SW 1271 (cell line): ENCODE measurements at regions not wholly inside any gene's neighbourhood (a gene's known extent, or its start where the extent isn't known, plus 50 kb on each side); places are given as distances from the start of the nearest gene placed in this dataset.

Source experiments
- DNase-seq, 2 experiments: peaks; one replicate each; lab custom pipeline; 2025; lab: John Stamatoyannopoulos, UW

DNA sequence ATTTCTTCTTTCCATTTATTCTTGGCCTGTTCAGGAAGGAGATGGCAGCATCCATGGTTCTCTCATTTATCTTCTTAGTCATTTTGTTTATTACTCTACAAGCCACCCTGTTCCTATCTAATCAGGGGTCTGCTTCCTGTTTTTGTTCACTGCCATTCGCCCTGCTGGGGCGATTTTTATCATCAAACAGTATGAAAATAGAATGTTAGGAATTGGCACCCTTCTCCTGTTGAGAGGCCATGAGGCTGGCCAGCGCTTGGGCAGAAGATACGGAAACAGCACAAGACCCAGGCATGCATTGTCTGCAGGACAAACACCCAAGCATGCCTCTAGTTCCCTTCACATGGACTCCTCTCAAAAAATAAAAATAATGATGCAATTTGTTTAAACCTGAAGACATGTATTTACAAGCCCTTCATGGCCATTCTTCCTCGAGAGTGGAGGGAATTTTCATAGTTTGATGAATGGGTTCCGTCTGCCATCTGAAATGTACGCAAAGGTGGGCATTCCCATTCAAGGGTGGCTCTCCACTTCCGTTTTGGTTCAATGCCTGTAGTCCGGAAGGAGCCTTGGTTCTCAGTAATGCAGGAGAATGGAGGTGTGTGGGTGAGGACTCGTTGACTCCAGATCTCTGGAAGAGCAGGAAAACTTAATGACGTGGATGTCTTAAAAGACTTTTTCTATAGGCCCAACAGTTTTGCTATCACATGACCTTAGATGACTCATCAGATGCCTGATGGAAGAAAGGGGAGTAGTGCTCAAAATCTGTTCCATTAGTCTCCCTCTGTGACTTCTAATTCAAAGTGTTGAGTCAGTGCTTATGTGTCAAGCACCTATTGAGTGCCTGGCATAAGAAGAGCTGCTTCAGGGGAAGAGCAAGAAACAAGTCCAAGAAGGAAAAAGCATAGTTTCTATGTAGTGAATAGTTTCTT, 252.4 kb upstream of the TBX3 start:
- no peak for DNase-seq

DNA sequence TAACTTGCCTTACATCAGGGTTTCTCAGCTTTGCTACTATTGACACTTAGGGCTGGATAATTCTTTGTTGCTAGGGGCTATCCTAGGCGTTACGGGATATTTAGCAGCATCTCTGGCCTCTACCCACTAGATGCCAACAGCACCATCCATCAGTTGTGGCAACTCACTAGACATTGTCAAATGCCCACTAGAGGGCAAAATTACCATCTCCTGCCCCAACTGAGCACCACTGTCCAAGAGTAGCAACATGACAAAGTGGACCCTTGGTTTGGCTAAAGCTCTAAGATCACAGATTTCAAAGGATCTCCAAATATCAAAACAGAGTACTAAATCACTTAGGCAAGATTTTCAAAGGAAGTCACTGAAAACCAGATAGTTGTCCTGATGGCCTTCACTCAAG, 251.7 kb upstream of the TBX3 start:
- DNase-seq = no peak

DNA sequence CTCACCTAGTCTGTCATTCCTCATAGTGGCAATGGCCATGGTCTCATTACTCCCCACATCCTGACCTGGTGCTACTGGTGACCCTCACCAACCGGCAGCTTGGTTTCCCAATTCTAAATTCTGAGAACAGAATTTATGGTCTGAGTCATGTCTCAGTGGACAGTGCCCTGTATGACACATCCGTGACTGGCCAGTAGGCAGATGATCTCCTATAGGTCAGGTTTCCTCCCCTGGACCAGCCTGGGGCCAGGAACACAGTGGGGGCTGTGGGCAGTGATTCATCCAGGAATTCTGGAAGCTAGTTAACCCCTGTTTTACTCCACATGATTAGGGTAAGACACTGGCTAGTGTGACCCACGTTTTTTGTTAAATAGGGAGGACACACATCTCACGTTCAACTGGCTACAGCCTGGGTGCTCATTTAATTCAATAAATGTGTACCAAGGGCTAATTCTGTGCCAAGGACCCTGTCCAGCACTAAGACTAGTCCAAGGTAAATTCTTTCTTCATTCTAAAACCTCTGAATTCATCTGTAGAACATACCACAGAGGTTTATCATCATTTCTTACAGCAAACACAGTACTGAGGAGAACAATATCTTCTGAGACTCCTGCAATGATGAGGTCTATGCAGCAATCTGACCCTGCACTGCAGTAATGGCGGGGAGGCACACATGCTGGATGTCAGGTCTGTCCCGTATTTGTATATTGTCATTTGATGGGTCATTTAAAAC, 249.6 kb upstream of the TBX3 start:
- peak; percentile 86 to 96 for DNase-seq

DNA sequence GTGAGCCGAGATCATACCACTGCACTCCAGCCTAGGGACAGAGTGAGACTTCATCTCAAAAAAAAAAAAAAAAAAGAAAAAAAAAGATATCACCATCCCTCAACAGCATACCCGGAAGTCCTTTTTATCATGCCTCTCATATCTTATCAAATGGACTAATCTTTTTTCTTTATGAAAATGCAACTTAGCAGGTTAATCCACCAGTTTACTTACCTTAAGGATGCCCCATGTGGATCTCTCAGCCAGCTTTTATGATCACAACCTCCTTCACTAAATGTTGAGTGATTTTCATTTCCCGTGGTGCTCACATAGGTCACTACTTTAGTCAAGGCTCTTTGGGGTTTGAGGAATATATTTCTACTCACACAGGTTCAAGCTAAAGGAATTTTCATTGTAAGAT, 248.8 kb upstream of the TBX3 start:
- peak in 1 of 2 experiments; percentile 42 for DNase-seq

DNA sequence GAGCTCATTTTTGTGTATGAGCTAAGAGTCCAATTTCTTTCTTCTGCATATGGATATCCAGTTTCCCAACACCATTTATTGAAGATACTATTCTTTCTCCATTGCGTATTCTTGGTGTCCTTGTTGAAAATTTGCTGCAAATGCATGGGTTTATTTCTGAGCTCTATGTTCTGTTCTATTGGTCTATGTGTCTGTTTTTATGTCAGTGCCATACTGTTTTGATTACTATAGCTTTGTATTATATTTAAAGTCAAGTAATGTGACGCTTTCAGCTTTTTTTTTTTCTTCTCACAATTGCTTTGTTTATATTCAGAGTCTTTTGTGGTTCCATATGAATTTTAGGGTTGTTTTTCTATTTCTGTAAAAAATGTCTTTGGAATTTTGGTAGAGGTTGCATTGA, 247.1 kb upstream of the TBX3 start:
- no peak for DNase-seq

DNA sequence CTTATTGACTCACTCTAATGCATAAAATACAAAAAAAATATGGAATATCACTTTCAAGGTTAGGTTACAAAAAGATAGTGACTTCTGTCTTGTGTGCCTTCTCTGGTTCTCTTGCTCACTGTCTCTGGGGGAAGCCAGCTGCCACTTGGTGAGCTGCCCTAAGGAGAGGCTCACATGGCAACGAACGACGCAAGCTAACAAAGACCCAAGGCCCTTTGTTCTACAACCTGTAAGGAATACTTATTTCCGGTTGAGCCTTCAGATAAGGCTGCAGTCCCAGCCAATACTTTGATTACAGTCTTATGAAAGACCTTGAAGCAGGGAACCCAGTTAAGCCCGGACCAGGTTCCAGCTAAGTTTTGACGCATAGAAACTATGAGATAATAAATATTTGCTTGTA, 242.4 kb upstream of the TBX3 start:
- DNase-seq = no peak

DNA sequence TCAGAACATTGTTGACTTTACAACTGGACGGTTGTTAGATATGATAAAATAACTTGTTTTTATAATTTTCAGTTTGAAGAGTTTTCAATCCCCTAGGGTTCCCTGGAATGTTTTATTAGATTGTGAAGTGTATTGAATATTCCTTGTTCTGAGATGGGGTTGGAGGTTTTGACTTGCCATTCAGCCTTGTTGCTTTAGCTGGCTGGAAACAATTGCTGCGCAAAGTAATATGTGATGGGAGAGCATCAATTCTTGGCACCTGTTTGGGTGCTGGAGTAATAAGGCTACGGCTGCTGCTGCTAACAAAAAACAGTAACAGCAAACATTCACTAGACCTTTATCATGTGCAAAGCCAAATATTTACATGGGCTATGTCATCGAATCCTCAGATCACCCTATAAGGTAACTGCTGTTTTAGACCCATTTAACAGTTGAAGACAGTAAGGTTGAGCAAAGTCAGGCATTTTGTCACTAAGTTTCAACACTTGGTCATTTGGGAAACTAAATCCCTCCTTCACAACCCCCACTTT, 241.0 kb upstream of the TBX3 start:
- no peak for DNase-seq

DNA sequence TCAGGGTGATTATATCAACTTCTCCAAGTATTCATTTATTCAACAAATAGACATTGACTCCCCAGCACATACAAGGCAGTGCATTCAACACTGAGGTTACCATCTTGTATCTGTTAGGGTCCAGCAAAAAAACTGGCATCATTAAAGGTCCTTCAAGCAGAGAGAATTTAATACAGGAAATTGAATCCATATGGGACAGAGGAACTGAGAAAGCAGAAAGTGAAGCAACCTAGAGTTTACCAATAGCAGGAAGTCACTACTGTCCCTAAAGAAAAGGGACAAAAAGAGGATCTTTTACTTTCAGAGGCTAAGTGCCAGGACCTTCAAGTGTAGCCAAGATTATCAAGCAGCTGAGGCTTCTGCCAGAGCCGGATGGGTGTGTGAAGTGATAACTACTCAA, 237.8 kb upstream of the TBX3 start:
- no peak for DNase-seq

DNA sequence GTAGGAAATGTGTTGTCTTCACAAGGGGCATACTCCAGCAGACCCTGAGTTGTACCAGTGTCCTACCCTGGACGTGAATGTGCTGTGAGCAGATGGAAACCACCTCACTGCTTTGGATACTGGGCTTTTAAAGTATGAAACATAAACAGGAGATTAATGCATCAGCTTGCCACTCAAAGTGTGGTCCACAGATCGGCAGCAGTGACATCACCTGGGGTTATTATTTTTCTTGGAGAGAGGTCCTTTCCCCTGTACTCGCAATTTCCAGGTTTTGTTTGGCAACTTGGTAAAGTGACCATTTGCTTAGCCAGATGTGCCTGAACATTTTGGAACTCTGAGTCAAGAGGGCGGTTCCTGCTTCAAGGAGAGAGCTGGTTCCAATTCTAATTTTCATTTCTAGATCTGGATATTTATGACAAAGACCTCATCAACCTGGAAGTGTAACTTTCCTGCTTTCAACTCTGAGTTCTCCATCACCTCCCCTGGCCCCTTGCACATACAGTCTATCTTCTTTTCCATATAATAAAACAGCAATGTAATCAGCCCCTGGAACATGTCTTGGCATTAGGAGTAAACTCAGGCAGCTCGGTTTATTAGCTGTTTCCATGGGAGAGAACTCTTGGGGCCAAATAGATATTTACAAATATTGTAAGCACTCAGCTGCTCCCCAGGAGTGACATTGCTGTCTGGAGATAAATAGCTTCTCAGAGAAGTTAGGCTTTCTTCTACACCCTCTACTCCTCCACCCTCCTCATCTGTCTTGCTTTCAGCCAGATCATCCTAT, 237.0 kb upstream of the TBX3 start:
- DNase-seq = no peak

DNA sequence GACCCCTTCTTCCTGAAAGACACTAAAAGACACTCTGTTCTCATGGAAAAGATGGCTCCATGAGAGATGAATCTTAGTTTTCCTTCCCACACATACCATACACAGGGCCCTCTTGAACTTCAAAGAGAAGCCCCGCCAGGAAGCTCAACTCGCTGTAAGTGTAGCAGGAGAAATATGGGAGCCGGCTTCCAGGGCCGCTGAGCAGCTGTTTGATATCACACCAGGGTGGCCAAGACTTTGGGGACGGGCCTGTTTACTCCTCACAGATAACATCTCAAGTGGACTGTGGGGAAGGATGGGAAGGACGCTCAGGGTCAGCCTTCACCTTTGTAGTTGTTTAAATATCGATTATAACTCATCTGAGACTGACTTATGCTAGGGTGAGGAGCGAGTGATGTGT, 235.5 kb upstream of the TBX3 start:
- DNase-seq = no peak

DNA sequence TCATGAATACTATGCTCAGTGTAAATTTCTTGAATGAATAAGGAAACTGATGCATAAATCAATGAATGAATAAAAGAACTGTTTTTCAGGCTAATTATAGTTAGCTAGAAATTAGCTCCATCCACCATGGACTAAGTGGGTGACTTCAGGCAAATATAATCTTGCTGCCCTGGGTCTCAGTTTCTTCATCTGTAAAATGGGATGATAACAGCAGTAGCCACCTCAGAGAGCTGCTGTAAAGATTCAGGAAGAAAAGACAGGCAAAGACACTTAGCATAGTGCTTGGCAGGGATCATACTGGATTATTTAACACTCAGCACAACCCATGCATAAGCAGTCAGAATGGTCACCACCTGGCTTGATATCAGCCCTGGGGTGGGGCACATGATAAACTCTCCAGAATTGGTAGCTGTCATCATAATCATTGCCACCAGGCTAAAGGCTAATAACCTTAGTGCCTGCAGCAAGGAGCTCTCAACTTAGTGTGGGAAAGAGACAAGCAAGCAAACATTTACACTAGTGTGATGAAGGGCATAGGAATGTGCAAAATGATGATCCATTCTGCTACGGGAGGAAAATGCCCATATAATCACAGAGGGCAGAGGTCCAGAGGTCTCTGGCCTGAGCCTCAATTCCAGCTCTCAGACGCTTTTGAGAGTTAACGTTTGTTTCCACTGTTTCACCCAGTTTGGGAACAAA, 234.7 kb upstream of the TBX3 start:
- peak; percentile 18 to 33 for DNase-seq

DNA sequence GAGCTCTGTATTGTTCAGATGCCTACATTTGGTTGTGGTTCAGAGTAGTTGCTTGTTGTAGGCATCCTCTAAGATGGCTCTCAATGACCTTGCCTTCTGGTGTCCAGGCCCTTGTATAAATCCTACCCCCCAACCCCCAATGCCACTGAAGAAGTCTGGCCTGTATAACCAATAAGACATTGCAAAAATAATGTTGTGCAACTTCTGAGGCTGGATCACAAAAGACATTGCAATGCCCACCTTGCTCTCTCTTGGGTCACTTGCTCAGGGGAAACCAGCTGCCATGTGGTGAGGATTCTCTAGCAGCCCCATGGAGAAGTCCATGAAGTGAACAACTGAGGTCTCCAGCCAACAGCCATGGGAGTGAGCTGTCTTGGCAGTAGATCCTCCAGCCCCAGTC, 234.0 kb upstream of the TBX3 start:
- no peak for DNase-seq

DNA sequence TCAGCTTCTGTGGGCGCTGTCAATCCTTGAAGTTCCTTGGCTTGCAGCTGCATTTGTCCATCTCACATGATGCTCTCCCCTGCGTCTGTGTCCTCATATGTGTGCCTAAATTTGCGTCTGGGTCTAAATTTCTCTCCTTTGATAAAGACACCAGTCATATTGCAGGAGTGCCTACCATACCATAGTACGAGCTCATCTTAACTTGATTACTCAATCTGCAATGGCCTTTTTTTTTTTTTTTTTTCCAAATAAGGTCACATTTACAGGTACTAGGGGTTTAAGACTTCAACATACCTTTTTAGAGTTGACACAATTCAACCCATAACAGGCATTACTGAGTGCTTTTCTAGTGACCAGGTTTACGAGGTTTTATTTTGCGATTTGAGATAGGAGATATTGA, 233.3 kb upstream of the TBX3 start:
- no peak for DNase-seq

DNA sequence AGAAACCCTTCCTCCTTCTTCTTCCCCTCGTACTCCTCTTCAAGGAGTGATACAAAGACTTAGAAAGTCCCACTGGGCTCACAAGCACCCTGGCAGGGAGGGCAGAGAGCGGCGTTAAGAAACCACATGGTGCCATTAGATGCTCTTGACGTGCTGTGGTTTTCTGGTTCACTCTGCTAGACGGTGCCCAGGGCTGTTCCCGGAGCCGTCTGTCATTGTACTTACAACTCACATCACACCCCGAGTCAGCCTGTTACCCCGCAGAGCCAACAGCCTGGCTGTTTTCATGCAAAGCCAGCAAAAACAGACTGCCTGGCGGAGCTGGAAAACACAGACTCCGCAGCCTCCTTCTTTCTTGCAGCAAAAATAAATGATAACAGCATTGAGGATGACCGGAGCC, 232.6 kb upstream of the TBX3 start:
- DNase-seq = no peak

DNA sequence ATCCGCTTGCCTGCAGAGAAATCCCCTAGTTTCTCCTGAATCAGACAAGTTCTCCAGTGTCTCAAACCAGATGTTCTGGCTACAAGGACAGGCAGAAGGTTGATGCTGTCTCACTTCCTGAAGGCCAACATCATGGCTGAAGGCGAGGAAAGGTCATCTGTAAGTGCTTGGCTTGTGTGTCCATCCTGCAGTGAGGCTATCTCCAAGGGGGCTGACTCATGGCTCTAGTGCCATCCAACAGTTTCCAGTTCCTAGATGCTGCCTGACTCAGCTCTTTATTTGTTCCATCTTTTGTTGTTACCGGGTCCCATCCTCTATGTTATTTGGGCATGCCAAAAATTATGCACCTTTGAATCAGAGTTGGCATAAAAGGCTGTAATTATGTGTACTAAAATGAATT, 232.1 kb upstream of the TBX3 start:
- DNase-seq = no peak

DNA sequence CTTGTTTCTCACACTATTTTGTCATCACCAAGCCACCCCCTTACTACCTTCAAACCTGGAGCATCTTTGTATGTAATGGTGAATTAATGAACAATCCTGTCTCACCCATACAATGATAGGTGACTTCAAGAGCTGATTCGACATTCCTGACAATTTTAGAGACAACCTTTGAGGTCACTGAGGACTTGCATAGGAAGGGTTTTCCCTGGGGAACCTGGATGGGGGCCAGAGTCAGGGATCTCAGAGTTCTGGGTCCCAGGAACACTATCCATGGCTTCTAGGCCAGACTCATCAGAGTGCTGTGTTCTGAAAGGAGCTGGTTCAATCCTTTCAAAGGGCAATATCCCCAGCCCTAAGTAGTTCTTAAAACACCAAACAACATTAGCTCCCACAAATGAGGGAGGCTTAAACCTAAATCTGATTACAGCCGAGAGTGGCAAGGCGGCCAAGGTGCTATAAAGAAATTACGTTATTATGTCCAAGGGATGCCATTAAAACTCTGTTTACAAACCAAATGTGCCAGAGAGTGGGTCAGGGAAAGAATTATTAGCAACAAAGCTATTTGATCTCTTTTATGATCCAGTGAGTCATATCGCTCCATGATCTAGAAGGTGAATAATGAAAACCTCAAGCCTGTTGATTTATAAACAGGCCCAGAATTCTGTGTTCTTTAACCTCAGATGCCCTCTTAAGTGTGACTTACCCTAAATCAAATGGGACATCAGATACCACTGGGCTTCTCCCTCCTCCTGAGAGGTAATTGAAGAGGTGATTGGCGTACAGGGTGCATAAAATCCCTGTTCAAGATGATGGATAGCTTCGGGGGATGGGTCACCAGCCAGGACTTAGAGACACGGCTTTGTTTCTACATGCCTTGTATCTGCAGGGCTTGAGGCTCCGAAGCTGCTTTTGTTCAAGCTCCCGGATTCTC, 230.2 kb upstream of the TBX3 start:
- no peak for DNase-seq

DNA sequence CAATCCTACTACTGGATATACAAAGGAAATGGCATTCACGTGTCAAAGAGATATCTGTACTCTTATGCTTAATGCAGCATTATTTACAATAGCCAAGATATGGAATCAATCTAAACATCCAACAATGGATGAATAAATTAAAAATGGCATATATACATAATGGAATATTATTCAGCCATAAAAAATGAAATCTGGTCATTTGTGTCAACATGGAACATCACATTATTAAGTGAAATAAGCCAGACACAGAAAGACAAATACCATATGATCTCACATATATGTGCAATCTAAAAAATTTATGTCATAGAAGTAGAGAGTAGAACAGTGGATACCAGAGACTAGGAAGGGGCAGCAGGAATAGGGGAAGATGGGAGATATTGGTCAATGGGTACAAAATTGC, 228.8 kb upstream of the TBX3 start:
- no peak for DNase-seq

DNA sequence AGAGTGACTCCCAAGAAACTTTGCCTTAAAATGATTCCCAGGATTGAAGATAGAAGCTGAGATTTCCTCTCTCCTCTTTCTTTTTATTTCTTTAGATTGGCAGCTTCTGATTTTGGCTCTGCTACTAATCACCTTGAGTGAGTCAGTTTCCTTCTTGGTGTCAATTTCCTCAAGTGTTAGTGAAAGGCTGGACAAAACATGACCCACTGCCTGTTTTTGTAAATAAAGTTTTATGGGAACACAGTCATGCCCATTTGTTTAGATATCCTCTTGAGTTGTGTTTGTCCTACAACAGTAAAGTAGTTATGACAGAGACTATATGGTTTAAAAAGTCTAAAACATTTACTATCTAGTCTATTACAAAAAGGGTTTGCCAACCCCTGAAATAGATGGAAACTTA, 227.2 kb upstream of the TBX3 start:
- DNase-seq = no peak

DNA sequence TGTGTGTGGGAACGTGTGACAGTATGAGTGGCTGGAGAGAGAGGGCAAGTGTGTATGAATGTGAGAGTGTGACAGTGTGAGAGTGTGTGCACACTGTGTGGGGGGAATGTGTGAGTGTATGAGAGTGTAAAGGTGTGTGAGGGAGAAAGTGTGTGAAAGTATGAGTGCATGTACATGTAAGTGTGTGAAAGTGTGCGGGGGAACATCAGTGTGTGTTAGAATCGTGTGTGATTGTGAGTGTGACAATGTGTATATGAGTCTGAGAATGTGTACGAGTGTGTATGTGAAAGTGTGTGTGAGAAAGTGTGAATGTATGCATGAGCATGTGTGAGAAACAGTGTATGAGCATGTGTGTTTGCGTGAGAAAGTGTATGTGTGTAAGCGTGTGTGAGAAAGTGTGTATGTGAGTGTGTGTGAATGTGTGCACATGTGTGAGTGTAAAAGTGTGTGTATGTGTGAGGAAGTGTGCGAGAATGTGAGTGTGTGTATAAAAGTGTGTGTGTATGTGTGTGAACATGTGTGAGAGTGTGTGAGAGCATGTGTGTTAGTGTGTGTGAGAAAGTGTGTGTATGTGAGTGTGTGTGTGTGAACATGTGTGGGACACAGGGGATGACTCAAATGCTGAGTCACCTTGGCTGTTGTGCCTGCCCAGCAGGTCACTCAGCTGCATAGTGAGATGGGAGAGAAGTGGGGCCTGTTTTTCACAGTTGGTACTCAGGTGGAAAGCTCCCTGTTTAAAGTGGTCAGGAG, 220.5 kb upstream of the TBX3 start:
- DNase-seq = no peak
